HFFc6 (cell line): ENCODE measurements at regions not wholly inside any gene's neighbourhood (a gene's known extent, or its start where the extent isn't known, plus 50 kb on each side); places are given as distances from the start of the nearest gene placed in this dataset.

ENCODE experiments used
- DNase-seq: peaks from one replicate; pipeline ENCODE4 v3.0.0-alpha.2; 2018
- H3K27ac Mint-ChIP-seq: 2 replicates; pipeline ENCODE4 v1.8.0; 2020; ENCODE audit warnings: mild to moderate bottlenecking, mixed read lengths
- H3K27me3 Mint-ChIP-seq: 2 replicates; pipeline ENCODE4 v1.8.0; 2021; ENCODE audit warnings: mild to moderate bottlenecking, moderate library complexity, mixed read lengths; ENCODE audit not compliant: insufficient read depth
- H3K36me3 Mint-ChIP-seq: 2 replicates; pipeline ENCODE4 v1.8.0; 2021; ENCODE audit warnings: low read depth, mixed read lengths
- H3K4me1 Mint-ChIP-seq: 2 replicates; pipeline ENCODE4 v1.8.0; 2020; ENCODE audit warnings: low read depth, mixed read lengths
- H3K4me3 Mint-ChIP-seq: 2 replicates; pipeline ENCODE4 v1.8.0; 2020; ENCODE audit warnings: mild to moderate bottlenecking, moderate library complexity, mixed read lengths
- H3K9me3 Mint-ChIP-seq: 2 replicates; pipeline ENCODE4 v1.8.0; 2020; ENCODE audit warnings: mild to moderate bottlenecking, mixed read lengths
- CTCF ChIP-seq: fragments of 200-600 bp; sonication (generic); IDR thresholded peaks from 2 replicates; pipeline ENCODE4 v1.5.0; 2021; ENCODE audit warnings: antibody characterized with exemption, mild to moderate bottlenecking

GRCh38 chr13:74288361-74288911 lies 154.2 kb upstream of the KLF12 start:
- Mint-ChIP-seq H3K4me3 (peak overlapping the region; percentile 83), H3K36me3 (no peaks in the 10 kb centered on the region), H3K9me3 (no peaks in the 10 kb centered on the region), H3K4me1 (peaks cover 50% of the 10 kb centered on the region), H3K27me3 (peaks cover 1% of the 10 kb centered on the region; the same call in 1 of the 2 replicates), H3K27ac (peak overlapping the region; percentile 85)
- no peak for TF ChIP-seq CTCF
- no peak for DNase-seq

- Mint-ChIP-seq H3K27ac (peak overlapping the region; percentile 85), H3K4me3 (peak overlapping the region; percentile 83)
- peak; percentile 68 for DNase-seq
Measured at GRCh38 chr13:74287724-74288169, 153.5 kb upstream of the KLF12 start.

GRCh38 chr13:74280795-74281490 lies 146.7 kb upstream of the KLF12 start:
- no peak for TF ChIP-seq CTCF
- Mint-ChIP-seq H3K27me3 (no peaks in the 10 kb centered on the region), H3K9me3 (no peaks in the 10 kb centered on the region), H3K27ac (no peak overlapping the region), H3K4me1 (peaks cover 9% of the 10 kb centered on the region), H3K4me3 (no peak overlapping the region), H3K36me3 (no peaks in the 10 kb centered on the region)
- no peak for DNase-seq

More at GRCh38 chr13:74287724-74288169, 153.5 kb upstream of the KLF12 start:
- H3K4me1 Mint-ChIP-seq, result peaks cover 50% of the 10 kb centered on the region
- no peaks in the 10 kb centered on the region for H3K9me3 Mint-ChIP-seq
- H3K27me3 Mint-ChIP-seq, result peaks cover 1% of the 10 kb centered on the region; the same call in 1 of the 2 replicates
- no peaks in the 10 kb centered on the region for H3K36me3 Mint-ChIP-seq
- no peak for TF ChIP-seq CTCF

GRCh38 chr13:74280093-74280794 lies 146.0 kb upstream of the KLF12 start:
- peaks cover 7% of the 10 kb centered on the region for H3K4me1 Mint-ChIP-seq
- H3K9me3 Mint-ChIP-seq, result no peaks in the 10 kb centered on the region
- no peak overlapping the region for H3K27ac Mint-ChIP-seq
- no peak overlapping the region for H3K4me3 Mint-ChIP-seq
- TF ChIP-seq CTCF, result no peak
- no peaks in the 10 kb centered on the region for H3K27me3 Mint-ChIP-seq
- DNase-seq, result no peak
- H3K36me3 Mint-ChIP-seq, result no peaks in the 10 kb centered on the region

GRCh38 chr13:74278901-74279300 lies 144.7 kb upstream of the KLF12 start:
- DNase-seq, result no peak
- H3K36me3 Mint-ChIP-seq, result no peaks in the 10 kb centered on the region
- H3K9me3 Mint-ChIP-seq, result no peaks in the 10 kb centered on the region
- H3K27me3 Mint-ChIP-seq, result no peaks in the 10 kb centered on the region
- TF ChIP-seq CTCF, result no peak
- H3K27ac Mint-ChIP-seq, result no peak overlapping the region
- peaks cover 21% of the 10 kb centered on the region for H3K4me1 Mint-ChIP-seq
- H3K4me3 Mint-ChIP-seq, result no peak overlapping the region
